Fibroblast of skin of scalp (primary cell): ENCODE measurements at regions not wholly inside any gene's neighbourhood (a gene's known extent, or its start where the extent isn't known, plus 50 kb on each side); places are given as distances from the start of the nearest gene placed in this dataset.
A peak's percentile ranks its signal among the peaks of the same experiment; 100 is the strongest.
"Not testable (repeated sequence)": the region's sequence is repeated elsewhere in the genome, so short reads cannot be mapped to it uniquely, and the experiment has no call there.

ENCODE experiments used
- DNase-seq: peaks from one replicate; pipeline ENCODE4 v3.0.0-alpha.2; 2013

DNA sequence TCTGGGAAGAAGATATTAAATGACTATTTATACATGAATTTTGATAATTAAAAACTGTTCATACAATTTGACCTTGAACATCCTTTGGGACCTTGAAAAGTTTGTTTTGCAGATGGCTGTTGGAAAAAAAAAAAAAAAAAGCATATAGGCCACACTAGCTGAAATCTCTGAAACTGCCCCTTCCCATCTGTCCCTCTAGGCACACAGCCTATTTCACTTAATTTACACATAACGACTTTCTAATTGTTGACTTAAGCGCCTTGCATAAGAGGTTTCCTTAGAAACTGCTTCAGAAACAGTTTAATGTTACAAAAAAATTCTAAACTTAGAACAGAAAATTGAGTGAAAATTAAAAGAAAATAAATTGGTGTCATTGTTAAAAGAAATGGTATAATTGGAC, 131.0 kb downstream of the COX18 start:
- no peak for DNase-seq

DNA sequence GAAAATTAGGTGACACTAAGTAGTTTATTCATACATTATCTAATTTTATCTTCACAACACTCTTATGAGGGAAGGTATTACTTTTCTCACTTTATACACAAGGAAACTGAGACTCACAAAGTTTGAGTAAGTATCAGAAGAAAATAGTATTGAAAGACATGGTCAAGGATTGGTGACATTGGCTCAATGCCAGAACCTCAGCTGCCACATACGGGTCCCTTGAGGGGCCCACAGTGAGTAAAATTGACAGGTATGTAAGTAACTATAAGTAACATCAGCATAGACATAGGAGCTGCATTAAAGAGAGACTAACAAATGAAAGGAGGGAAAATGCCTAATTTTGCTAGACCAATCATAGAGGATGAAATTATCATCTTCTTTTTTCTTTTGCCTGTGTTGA, 134.1 kb downstream of the COX18 start:
- no peak for DNase-seq

DNA sequence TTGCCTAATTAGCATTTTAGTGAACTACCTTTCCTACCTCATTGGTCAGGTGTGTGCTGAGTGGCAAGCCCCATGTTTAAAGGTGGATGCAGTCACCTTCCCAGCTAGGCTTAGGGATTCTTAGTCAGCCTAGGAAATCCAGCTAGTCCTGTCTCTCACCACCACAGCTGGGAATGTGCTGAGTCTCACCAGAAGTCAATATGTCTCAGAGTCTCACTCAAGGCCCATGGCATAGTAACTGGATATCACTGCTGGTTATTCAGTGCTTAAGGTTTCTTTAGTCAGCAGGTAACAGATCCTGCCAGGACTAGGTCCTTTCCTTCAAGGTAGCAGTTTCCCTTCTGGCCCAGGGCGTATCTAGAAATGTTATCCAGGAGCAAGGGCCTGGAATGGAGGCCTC, 136.5 kb downstream of the COX18 start:
- DNase-seq = no peak

DNA sequence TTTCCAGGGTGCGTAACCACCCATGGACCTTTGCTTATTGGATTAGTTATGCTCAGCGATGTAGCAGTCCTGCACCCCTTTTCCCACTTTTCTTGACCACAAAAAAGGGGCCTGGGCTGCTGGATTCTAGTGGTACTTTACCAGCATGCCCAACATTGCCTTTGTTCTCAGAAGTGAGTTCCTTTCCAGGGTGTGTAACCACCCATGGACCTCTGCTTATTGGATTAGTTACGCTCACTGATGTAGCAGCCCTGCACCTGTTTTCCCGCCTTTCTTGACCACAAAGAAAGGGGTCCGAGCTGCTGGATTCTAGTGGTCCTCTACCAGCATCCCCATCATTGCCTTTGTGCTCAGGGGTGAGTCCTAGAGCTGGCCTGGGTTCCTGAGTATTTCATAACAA, 138.2 kb downstream of the COX18 start:
- DNase-seq = no peak

DNA sequence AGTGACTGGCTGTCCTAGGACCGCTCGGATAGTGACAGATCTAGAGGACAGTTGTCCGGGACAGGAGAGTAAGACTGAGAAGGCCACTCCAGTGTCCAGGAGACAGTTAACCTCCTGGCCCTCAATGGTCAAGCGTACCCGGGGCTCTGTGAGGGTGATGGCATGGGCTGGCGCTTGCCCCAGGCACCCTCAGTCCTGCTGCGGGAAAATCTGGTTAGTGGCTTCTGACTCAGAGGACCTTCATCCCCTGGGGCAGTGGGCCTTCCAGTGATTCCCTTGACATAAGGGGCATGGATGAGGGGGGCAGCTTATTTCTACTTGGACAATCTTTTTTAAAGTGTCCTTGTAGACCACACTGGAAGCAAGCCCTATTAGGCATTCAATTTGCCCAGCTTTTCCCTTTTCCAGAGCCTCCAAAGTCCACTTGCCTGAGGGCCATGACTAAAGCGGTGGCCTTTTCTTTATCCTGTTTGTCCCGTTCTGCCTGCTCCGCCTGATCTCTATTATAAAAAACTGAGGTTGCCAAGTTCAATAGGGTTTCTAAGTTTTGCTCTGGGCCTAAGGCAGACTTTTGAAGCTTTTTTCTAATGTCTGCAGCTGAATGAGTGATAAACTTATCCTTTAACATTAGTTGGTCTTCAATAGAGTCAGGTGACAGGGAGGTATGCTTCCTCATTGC, 139.8 kb downstream of the COX18 start:
- not testable (repeated sequence) for DNase-seq

DNA sequence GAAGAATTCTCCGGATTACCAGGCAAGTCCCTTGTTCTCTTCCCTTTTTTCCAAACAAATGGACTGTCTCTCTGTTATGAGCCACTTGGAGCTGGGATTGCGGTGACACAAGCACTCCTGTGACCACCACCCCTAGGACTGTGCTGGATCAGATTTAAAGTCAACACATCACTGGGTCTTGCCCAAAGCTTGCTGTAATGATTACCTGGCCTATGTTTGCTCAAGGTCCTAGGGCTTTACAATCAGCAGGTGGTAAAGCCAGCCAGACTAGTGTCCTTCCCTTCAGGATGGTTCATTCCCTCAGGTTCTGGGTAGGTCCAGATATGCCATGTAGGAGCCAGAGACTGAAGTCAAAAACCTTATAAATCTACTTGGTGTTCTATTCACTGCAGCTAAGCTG, 144.7 kb downstream of the COX18 start:
- no peak for DNase-seq

DNA sequence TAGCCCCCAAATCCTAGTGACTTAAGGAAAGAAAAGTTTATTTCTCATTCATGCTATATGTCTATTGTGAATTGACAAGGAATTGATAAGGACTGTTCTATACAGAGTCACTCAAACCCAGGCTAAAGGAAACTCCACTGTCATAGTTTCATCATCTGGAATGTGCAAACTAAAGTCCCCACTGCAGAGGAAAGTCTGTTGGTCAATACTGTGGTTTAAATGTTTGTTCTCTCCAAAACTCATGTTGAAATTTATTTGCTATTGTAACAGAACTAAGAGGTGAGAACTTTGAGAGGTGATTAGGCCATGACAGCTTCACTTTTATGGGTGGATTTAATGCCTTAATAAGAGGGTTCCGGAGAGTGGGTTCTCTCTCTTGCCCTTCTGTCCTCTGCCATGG, 149.6 kb downstream of the COX18 start:
- DNase-seq = no peak

DNA sequence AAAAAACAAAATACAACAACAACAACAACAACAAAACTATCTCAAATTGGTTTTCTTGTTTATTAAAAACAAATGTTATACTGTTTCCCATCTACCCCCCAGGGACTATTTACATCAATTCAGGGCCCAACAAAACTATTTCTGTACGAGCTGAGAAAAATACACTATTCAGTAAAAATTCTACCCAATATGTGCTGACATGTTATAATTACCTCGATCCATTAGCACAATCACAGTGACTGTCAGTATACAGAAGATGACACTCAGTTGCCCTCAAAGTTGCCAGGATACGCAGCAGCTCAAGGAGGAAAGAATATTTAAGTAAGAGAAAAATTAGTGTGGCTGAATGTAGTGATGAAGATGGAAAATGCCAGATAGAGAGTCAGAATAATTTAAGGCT, 150.1 kb downstream of the COX18 start:
- DNase-seq = no peak

DNA sequence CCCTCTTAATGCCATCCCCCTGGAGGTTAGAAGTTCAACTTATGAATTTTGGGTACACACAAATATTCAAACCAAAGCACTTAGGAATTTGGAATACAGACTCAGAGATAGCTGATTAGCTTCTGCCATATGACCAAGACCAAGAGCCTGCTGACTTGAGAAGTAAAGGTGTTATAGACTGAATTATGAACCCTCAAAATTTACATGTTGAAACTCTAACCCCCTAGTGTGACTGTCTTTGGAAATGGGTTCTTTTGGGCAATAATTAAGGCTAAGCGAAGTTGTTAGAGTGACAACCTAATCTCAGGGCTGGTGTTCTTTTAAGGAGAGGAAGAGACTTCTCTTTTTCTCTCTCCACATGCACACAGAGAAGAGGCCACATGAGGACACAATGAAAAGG, 151.2 kb downstream of the COX18 start:
- DNase-seq = no peak

DNA sequence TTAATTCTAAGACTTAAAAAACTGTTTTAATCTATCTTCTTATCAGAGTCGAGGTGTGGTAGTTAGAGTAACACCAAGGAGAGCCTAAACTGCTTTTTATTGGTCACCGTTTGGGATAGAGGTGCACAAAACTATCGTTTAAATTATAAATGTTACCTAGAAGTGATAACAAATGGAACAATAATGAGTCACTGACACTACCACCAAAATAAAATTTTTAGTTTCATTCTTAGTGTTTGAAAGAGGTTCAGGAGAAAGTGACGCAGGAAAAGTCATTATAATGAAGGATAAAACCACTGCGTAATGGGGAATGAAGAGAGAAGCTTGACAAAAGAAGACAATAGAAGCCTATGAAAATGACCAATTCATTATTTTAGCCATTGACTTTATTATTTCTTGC, 158.2 kb downstream of the COX18 start:
- no peak for DNase-seq

DNA sequence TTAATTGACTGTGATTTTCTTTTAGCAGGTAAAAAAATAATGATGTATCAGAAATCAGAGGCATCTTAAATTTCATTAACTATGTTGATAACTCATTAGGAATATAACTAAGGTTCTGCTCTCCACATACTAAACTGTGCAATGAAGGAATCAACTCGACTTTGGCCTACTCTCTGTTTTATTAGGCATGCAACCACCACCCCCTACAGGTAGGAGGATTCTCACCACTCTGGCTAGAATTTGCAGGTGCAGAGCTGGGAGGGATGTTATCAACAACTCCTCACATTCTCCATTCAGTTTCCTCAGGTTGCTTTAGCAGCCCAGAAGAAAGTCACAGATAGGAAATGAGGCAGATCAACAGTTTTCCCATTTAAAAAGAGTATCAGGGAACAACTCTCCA, 160.1 kb downstream of the COX18 start:
- DNase-seq = no peak

DNA sequence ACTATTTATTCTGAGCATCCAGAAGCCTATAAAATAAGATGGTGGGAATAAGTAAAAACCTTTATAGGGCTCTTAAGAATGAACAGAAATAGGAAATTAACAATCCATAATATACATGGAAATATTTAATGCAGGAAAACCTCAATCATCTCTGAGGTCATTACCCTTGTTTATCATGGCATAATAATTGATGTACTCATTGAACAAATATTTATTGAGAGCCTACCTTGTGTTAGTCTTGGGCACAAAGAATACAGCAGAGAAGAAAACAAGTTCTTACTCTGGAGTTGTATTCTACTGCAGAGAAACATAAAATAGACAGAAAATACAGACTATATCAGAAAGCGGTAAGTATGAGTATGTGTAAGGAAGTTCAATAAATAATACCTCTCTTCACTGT, 167.2 kb downstream of the COX18 start:
- no peak for DNase-seq

DNA sequence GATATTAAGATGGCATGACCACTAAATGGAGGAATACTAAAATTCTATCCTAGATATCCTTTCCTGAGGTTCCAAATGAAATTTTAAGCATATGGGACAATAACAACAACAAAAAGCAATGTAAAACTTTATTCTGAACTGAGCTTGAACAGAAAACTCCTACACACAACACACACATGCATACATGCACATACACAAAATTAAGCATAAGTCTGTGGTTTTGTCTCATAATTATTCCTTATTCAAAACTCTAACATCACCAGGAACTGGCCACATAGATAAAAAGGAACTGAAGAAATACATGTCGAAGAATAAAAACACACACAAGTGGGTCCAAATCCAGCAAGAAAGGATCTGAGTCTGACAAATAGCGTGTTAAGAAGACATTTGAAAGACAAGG, 168.0 kb downstream of the COX18 start:
- no peak for DNase-seq

DNA sequence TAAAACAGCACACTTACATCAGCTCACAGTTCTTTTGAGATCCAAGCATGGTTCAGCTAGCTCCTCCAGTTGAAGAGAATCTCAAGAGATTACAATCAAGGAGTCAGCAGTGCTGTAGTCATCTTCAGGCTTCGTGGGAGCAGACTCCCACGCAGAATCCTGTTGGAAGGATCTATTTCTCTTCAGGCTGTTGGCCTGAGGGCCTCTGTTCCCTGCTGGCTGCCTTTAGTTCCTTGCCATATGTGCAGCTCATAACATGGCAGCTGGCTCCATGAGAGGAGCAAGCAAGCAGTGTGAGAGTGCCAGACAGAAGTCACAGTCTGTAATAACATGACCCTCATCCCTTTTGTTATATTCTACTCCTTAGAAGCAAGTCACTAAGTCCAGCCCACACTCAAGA, 168.6 kb downstream of the COX18 start:
- DNase-seq = no peak

DNA sequence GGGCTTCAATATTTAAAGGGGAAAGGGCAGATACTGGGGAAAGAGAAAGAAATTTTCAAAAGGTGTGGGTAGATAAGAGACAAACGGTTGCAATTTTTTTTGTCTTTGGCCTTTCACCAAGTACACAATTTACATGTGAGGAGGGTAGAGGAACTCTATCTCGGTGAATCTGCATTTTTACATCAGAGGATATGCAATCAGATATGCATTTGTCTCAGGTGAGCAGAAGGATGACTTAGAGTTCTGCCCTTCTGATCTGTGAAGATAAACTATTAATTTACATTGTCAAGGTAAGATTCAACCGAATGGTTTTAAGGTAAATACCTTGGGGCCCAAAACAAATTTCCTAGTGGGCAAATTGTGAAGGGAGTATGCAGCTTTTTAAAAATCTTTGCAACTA, 169.9 kb downstream of the COX18 start:
- no peak for DNase-seq

DNA sequence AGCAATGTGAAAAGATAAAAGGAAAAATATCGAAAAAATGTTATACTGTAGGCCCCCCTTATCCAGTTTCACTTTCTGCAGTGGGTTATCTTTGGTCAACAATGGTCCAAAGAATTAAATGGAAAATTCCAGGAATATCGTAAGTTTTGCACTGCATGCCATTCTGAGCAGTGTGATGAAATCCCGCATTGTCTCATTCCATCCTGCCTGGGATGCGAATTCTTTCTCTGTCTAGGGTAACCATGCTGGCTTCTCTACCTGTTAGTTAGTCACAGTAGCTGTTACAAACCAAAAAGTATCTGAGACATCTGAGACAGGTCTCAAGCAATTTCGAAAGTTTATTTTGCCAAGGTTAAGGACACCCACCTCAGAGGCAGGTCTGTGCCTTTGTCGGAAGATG, 170.3 kb downstream of the COX18 start:
- peak; percentile 15 for DNase-seq

DNA sequence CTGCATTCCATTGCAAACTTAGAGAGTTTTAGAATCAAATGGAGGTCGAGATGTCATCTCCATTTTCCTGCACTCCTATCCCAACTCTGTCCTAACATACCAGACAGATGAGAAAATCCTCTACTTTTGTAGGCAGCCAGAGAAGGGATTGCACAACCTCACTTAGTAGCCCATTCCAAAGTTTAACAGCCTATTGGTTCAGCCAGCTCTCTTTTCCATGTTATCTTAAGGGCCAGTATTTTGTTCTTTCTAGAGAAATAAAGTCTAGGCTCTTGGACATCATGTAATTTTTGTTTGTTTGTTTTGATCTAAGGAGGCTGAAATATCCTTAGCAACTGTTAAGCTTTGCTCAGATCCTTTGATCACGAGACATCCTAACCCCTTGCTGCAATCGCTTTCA, 173.0 kb downstream of the COX18 start:
- DNase-seq = peak; percentile 67

DNA sequence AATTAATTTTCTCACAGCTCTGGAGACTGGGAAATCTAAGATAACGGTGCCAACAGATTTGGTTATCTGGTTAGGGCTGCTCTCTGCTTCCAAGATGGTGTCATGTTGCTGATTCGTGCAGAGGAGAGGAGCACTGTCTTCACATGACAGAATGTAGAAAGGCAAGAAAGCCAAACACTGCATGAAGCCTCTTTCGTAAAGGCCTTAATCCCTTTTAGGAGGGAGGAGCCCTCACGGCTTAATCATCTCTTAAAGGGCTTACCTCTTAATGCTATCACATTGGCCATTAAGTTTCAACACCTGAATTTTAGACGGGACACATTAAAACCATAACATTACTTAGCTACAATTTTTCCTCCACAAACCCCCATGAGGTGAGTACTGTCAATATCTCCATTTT, 174.1 kb downstream of the COX18 start:
- DNase-seq = no peak

DNA sequence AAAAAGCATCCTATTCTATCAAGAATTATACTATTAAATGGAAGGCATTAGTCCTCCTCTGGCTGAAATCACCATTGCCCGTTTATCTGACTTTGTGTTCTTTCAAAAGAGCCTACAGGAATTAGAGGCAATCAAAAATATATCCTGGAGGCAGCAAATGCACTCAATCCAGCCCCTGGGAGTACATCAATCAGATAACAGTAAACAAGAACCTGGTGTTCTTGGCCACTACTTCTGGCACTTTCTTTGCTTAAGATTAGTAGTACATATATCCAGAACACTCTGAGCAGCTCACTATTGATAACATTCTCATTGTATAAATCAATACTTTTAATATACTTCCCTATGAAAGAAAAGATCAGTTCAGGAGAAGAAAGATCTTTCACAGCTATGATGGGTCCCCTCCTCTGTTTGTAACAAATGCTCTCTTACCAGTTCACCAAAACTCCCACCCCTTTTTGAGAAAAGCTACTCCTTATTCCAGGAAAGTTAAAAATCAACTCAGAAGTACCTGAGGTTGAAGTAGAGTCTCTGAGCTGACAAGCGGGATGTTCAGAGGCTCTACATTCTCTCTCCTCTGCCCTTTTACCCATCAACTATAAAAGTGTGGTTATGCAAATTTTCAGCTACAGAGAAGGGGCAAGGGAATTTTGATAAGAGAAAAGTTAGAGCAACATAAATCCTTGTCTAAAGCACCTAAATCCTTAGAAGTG, 176.0 kb downstream of the COX18 start:
- DNase-seq = no peak

DNA sequence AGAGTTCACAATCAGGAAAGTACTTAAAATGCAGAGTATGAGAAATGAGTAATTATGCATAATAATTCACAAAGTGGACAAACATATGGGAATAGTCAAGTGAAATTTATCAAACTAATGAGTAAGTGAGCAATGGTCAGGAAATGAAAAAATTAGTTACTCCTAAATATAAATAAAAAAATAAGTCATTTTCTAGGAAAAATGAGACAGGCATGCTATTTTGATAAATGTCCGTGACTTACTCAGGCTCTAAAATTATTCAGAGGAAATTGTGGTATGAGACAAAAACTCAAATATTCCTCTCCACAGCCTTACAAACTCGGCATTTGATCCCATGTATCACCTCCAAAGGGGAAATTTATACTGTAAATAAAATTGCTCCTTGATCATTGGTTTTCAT, 181.2 kb downstream of the COX18 start:
- DNase-seq = no peak

DNA sequence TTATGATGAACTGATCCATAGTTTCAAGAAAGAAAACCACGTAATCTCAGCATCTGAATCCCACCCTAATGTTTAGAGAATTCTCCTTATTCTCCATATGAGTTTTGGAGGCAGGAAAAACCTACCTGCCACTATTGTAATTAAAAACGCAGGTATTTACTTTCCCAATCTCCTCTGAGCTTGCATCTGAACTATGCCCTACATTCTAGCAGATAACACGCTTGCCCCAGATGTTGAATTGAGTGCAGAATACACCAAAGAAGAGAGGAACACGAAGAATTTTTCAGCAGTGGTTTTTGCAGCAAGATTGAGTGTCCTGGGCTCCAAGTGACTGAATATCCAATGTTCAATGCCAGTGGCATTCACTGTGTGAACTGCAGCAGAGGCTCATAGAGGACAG, 182.4 kb downstream of the COX18 start:
- DNase-seq = no peak

DNA sequence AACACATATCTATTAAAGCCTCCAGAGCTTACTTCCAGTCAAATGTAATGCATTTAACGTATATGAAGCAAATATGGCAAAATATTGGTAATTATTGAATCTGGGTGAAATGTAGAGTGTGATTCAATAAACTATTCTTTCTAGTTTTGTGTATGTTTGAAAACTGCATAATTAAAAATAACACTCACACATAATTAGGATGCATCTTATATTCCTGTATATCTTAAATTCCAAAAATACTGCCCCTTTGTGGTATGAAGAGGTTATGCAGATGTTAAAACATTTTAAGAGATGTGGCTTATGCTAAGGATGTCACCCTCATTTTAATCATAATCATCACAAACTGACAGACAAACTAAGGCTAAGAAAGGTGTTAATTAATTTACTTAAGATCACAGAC, 182.9 kb downstream of the COX18 start:
- DNase-seq = no peak

DNA sequence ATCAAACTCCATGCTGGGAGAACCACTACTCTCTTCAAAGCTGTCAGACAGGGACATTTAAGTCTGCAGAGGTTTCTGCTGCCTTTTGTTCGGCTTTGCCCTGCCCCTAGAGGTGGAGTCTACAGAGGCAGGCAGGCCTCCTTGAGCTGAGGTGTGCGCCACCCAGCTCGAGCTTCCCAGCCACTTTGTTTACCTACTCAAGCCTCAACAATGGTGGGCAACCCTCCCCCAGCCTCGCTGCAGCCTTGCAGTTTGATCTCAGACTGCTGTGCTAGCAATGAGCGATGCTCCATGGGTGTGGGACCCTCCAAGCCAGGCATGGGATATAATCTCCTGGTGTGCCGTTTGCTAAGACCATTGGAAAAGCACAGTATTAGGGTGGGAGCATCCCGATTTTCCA, 185.3 kb downstream of the COX18 start:
- DNase-seq = not testable (repeated sequence)

DNA sequence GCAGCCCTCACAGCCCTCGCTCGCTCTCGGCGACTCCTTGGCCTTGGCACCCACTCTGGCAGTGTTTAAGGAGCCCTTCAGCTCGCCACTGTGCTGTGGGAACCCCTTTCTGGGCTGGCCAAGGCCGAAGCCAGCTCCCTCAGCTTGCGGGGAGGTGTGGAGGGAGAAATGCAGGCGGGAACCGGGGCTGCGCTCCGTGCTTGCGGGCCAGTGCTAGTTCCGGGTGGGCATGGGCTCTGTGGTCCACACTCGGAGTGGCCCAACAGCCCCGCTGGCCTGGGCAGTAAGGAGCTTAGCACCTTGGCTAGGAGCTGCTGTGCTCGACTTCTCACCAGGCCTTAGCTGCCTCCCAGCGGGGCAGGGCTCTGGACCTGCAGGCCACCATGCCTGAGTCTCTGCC, 192.6 kb downstream of the COX18 start:
- DNase-seq = no peak

DNA sequence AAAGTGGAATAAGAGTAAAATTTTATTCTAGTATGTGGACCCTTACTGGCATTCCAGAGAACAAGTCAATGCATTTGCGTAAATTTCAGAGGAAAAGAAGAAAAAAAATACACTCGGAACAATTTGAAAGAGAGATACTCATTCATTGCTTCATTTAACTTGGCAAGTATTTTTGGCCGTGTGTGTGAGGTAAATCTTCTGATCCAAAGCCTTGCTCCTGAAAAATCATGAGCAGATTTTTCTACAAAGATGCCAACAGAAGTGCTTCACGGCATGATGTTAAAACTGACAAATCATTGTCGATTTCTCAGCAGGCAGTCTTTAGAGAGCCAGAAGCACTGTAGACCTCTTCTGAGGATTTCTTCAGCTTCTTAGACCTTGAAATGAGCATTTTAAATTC, 194.0 kb downstream of the COX18 start:
- DNase-seq = no peak
